Body of pancreas (tissue), 4 donors: ENCODE measurements at regions not wholly inside any gene's neighbourhood (a gene's known extent, or its start where the extent isn't known, plus 50 kb on each side); places are given as distances from the start of the nearest gene placed in this dataset.

Experiments used
- POLR2A ChIP-seq, 3 donors: fragments of 450-650 bp; IDR thresholded peaks; one replicate each; pipeline ENCODE4 v1.6.1; 2016; ENCODE audit warnings: antibody characterized with exemption in 3 of 3, mild to moderate bottlenecking in 2 of 3
- TF ChIP-seq, protein P1 (sequence below), 7 experiments: fragments of 450-650 bp in 4 of 7; fragments of 200-600 bp in 3 of 7; sonication (generic) in 3 of 7; IDR thresholded peaks; one replicate each; pipeline ENCODE4 v1.5.1; 2016 to 2019; ENCODE audit warnings: antibody characterized with exemption in 7 of 7

DNA sequence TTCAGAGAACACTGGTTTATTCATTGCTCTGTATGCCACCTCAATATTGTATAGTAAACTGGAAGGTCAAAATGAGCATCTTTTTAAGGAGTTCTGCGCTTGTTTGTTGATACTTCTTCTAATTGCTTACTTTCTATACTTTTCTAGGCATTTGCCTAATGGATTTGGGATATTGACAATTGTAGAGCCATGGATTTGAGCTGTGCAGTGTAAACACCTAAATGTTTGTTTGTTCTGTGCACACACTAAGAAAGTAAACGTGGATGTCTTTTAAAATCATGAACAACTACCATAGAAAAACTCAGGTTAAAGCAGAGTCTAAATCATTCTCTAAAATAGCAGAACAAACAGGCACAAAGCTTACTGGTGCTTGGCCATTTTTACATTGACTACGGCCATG lies 436.6 kb upstream of the GBE1 start:
- TF ChIP-seq, protein P1, sequence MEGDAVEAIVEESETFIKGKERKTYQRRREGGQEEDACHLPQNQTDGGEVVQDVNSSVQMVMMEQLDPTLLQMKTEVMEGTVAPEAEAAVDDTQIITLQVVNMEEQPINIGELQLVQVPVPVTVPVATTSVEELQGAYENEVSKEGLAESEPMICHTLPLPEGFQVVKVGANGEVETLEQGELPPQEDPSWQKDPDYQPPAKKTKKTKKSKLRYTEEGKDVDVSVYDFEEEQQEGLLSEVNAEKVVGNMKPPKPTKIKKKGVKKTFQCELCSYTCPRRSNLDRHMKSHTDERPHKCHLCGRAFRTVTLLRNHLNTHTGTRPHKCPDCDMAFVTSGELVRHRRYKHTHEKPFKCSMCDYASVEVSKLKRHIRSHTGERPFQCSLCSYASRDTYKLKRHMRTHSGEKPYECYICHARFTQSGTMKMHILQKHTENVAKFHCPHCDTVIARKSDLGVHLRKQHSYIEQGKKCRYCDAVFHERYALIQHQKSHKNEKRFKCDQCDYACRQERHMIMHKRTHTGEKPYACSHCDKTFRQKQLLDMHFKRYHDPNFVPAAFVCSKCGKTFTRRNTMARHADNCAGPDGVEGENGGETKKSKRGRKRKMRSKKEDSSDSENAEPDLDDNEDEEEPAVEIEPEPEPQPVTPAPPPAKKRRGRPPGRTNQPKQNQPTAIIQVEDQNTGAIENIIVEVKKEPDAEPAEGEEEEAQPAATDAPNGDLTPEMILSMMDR (IDR thresholded peaks at IDR 0.05), result no peak
- TF ChIP-seq POLR2A (IDR thresholded peaks at IDR 0.05), result no peak
